ENCODE measurements at regions not wholly inside any gene's neighbourhood (a gene's known extent, or its start where the extent isn't known, plus 50 kb on each side); places are given as distances from the start of the nearest gene placed in this dataset.

DNA sequence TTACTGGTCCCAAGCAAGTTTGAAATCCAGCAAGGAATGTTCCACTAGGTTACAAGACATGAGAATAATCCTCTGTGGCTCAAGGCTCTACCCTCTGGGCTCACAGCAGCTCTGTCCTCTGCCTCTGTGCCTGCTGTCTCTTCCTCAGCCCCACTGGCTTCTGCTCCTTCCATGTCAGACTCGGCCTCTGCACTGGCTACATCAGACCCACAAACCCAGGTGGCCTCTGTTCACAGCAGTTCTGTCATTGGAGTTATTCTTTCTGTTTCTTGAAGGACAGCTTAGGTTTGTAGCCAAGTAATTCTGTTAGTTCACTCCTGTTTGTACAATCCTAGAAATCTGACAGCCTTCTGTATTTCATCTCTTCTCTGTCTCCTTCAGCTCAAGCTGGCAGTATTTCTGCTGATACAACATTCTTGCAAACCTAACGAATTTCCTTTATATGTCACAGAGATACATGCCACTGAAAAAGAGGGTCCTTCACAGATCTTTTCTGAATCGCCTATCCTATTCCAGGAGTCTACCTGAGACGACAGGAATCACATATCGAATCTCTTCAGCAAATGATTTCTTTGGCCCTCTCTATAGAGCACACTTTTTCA, 227.8 kb upstream of the PLSCR5 start:
- no peak for DNase-seq
- no peak overlapping the region for H2AFZ ChIP-seq
- H3K4me3 ChIP-seq, result no peak overlapping the region
- H3K4me1 ChIP-seq (ENCODE audit: insufficient read depth), result peaks cover 2% of the 10 kb centered on the region; the same call in 1 of the 2 replicates
- H3K9me3 ChIP-seq (ENCODE audit: low read depth), result no peaks in the 10 kb centered on the region
- in situ Hi-C loops (cut with MboI), result no loop called here
- no peaks in the 10 kb centered on the region for H3K9me2 ChIP-seq (ENCODE audit: insufficient read depth)
- no peak overlapping the region for H3K9ac ChIP-seq
- no peaks in the 10 kb centered on the region for H3F3A ChIP-seq (ENCODE audit: insufficient read depth)
- no peaks in the 10 kb centered on the region for H3K36me3 ChIP-seq (ENCODE audit: low read depth)
- no peaks in the 10 kb centered on the region for H3K27me3 ChIP-seq (replicated peaks; ENCODE audit: insufficient read depth)
- no peaks in the 10 kb centered on the region for H4K20me1 ChIP-seq (ENCODE audit: insufficient read depth)
- no peak overlapping the region for H3K27ac ChIP-seq
- 76 to 81% methylated on average over 5 of the region's 5 CpGs for WGBS, 2 experiments (ENCODE audit: low coverage in 1 of 2, low lambda C conversion rate in 2 of 2, missing lambda C conversion rate in 2 of 2)
- TF ChIP-seq EZH2 (IDR thresholded peaks at IDR 0.05; ENCODE audit: insufficient read depth, poor library complexity, severe bottlenecking) (no peak), EZH2phosphoT487 (IDR thresholded peaks at IDR 0.05; ENCODE audit: insufficient read depth, low read depth) (no peak)
- no peaks in the 10 kb centered on the region for H3K79me2 ChIP-seq (ENCODE audit: insufficient read depth)
- H3K4me2 ChIP-seq (ENCODE audit: unreplicated experiment), result no peak overlapping the region

DNA sequence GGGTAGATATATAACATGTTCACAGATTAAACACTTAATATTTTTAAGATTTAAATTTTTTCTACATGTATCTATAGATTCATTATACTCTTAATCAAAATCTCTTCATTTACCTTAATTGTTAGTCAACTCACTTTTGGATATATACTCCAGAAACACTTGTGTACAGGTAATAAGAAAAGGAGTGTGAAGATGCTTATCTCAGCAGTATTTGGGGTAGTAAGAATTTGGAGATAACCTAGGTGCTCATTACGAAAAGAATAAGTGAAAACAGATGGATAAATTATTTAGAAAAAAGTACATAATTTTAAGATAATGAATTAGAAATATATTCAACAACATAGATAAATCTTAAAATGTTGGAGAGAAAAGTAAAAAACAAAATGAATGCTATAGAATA, 226.5 kb upstream of the PLSCR5 start:
- WGBS, 2 experiments (ENCODE audit: low coverage in 1 of 2, low lambda C conversion rate in 2 of 2, missing lambda C conversion rate in 2 of 2), result 72 to 76% methylated on average over 1 of the region's 1 CpG
- in situ Hi-C loops (cut with MboI), result no loop called here
- H3K36me3 ChIP-seq (ENCODE audit: low read depth), result no peaks in the 10 kb centered on the region
- H3K9me2 ChIP-seq (ENCODE audit: insufficient read depth), result no peaks in the 10 kb centered on the region
- no peak for TF ChIP-seq EZH2phosphoT487 (IDR thresholded peaks at IDR 0.05; ENCODE audit: insufficient read depth, low read depth)
- no peak for TF ChIP-seq EZH2 (IDR thresholded peaks at IDR 0.05; ENCODE audit: insufficient read depth, poor library complexity, severe bottlenecking)
- H4K20me1 ChIP-seq (ENCODE audit: insufficient read depth), result no peaks in the 10 kb centered on the region
- DNase-seq, result no peak
- H3K4me3 ChIP-seq, result no peak overlapping the region
- H3K27ac ChIP-seq, result no peak overlapping the region
- H3K27me3 ChIP-seq (replicated peaks; ENCODE audit: insufficient read depth), result no peaks in the 10 kb centered on the region
- no peak overlapping the region for H3K9ac ChIP-seq
- H3K79me2 ChIP-seq (ENCODE audit: insufficient read depth), result no peaks in the 10 kb centered on the region
- no peaks in the 10 kb centered on the region for H3K9me3 ChIP-seq (ENCODE audit: low read depth)
- H3K4me1 ChIP-seq (ENCODE audit: insufficient read depth), result peaks cover 11% of the 10 kb centered on the region; the same call in 1 of the 2 replicates
- no peak overlapping the region for H2AFZ ChIP-seq
- no peaks in the 10 kb centered on the region for H3F3A ChIP-seq (ENCODE audit: insufficient read depth)
- no peak overlapping the region for H3K4me2 ChIP-seq (ENCODE audit: unreplicated experiment)

DNA sequence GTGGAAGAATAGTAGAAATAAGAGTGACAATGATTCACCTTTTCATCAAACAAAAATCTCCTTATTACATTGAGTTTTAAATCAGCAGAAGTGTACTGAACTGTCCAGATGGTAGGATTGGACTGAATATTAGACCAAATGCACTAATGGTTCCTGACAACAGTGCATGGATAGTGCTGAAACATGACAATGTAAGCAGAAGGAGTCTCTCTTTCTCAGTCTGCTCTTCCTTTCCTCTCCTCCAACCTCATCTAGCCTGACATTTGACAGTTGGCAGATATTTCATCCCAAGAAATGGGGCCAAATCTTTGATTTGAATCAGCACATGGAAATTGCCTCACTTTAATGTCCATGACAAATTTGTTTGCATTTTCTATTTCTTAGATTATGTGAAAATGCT, 225.1 kb upstream of the PLSCR5 start:
- H2AFZ ChIP-seq, result no peak overlapping the region
- in situ Hi-C loops (cut with MboI), result no loop called here
- no peaks in the 10 kb centered on the region for H3K9me2 ChIP-seq (ENCODE audit: insufficient read depth)
- TF ChIP-seq EZH2phosphoT487 (IDR thresholded peaks at IDR 0.05; ENCODE audit: insufficient read depth, low read depth) (no peak), EZH2 (IDR thresholded peaks at IDR 0.05; ENCODE audit: insufficient read depth, poor library complexity, severe bottlenecking) (no peak)
- no peaks in the 10 kb centered on the region for H3K27me3 ChIP-seq (replicated peaks; ENCODE audit: insufficient read depth)
- no peaks in the 10 kb centered on the region for H3F3A ChIP-seq (ENCODE audit: insufficient read depth)
- H3K9me3 ChIP-seq (ENCODE audit: low read depth), result no peaks in the 10 kb centered on the region
- H4K20me1 ChIP-seq (ENCODE audit: insufficient read depth), result no peaks in the 10 kb centered on the region
- no peaks in the 10 kb centered on the region for H3K36me3 ChIP-seq (ENCODE audit: low read depth)
- no peak overlapping the region for H3K4me3 ChIP-seq
- peaks cover 11% of the 10 kb centered on the region; the same call in 1 of the 2 replicates for H3K4me1 ChIP-seq (ENCODE audit: insufficient read depth)
- no peak for DNase-seq
- no peaks in the 10 kb centered on the region for H3K79me2 ChIP-seq (ENCODE audit: insufficient read depth)
- H3K9ac ChIP-seq, result no peak overlapping the region
- H3K4me2 ChIP-seq (ENCODE audit: unreplicated experiment), result no peak overlapping the region
- no peak overlapping the region for H3K27ac ChIP-seq

DNA sequence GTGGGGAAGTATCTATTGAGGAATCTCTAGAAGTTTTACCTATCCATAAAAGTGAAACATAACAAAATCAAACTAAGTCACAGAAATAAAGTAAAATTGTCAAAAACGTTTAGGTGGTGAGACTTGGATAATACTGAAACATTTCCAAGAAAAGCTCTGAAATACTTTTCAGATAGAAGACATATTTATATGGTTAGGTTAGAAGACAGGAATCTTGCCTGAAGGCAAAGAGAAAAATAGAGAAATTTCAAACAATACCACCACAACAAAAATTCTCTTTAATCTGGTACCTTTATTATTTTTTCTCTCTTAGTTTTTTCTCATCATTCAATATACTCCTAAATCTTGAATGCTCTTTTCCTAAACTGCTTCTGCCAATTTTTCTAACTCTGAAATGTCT, 222.7 kb upstream of the PLSCR5 start:
- WGBS, 2 experiments (ENCODE audit: low coverage in 1 of 2, low lambda C conversion rate in 2 of 2, missing lambda C conversion rate in 2 of 2), result 48 to 82% methylated on average over 1 of the region's 1 CpG
- Histone ChIP-seq H4K20me1 (ENCODE audit: insufficient read depth) (no peaks in the 10 kb centered on the region), H3K27me3 (replicated peaks; ENCODE audit: insufficient read depth) (no peaks in the 10 kb centered on the region), H3K9me2 (ENCODE audit: insufficient read depth) (no peaks in the 10 kb centered on the region), H3K9ac (no peak overlapping the region), H3K4me2 (ENCODE audit: unreplicated experiment) (no peak overlapping the region), H2AFZ (peak overlapping the region; percentile 48; the same call in 1 of the 2 replicates), H3K36me3 (ENCODE audit: low read depth) (no peaks in the 10 kb centered on the region), H3K4me1 (ENCODE audit: insufficient read depth) (peaks cover 11% of the 10 kb centered on the region; the same call in 1 of the 2 replicates), H3K79me2 (ENCODE audit: insufficient read depth) (no peaks in the 10 kb centered on the region), H3K4me3 (no peak overlapping the region), H3F3A (ENCODE audit: insufficient read depth) (no peaks in the 10 kb centered on the region), H3K27ac (no peak overlapping the region), H3K9me3 (ENCODE audit: low read depth) (no peaks in the 10 kb centered on the region)
- no peak for DNase-seq
- no peak for TF ChIP-seq EZH2 (IDR thresholded peaks at IDR 0.05; ENCODE audit: insufficient read depth, poor library complexity, severe bottlenecking)
- no peak for TF ChIP-seq EZH2phosphoT487 (IDR thresholded peaks at IDR 0.05; ENCODE audit: insufficient read depth, low read depth)
- in situ Hi-C loops (cut with MboI), result loop anchor here (10.0 kb wide), 2 partner anchors 367 to 1247 kb away; no protein-coding TSS in a partner anchor
